HG02642 (cell line): ENCODE measurements at regions not wholly inside any gene's neighbourhood (a gene's known extent, or its start where the extent isn't known, plus 50 kb on each side); places are given as distances from the start of the nearest gene placed in this dataset.
"Not testable (repeated sequence)": the region's sequence is repeated elsewhere in the genome, so short reads cannot be mapped to it uniquely, and the experiment has no call there.

Source experiments
- ATAC-seq: cut with Tn5 transposase; IDR thresholded peaks from one replicate; pipeline ENCODE4 v1.9.1; 2021; ENCODE audit warnings: mild to moderate bottlenecking; ENCODE audit not compliant: unreplicated experiment, poor library complexity

DNA sequence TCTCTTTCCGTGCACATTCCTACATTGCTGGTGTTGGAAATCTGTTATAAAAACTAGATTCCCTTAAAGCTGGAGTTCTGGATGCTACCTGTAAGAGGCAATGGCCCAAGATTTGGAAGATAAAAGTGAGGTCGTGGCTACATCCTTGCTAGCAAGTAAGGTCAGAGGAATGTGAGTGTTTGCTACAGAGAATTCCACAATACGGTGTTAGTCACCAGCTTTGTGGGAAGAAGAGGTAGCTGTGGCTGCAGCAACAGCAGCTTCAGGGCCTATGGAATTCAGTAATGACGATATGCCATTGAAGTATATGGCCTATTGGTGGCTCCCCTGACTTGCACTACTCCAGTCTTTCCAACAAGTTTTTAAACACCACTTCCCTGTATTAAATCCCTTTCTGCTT is 227.7 kb upstream of the TMEM260 start:
- no peak for ATAC-seq

DNA sequence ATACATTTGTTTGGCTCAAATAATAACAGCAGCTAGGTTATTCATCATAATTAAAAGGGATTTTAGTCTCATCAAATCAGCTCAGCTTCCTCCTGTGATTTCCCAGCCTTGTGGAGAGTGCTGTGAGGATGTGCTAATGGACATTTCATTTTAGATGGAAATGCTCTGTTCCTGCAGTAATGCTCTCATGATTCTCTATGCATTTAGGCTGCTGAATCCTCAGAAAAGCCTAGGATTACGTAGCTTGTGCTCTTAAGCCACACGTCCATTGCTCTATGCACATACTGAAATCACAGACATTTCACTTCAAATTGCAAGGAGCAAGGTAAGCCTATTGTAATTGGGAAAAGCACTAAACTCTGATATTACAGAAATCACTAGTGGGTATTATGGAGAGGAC is 226.6 kb upstream of the TMEM260 start:
- ATAC-seq: no peak

DNA sequence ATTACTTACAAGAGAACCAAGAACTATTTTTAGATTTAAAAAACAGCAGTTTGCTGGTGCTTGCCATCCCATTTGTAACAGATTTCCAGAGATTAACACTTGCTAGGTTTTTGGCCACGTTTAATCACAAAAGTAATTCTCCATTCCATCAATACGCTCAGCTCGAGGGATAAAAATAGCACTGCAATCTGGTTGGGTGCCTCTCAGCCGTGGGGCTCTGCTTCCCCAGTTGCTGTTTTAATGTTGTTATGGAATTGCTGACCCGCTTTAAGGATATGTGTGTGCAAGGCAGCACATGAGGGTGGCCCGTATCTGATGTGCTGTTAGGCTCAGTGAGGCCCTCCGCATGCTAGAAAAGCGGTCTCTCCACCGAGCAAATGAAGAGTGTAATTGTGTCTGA is 222.2 kb upstream of the TMEM260 start:
- no peak for ATAC-seq

DNA sequence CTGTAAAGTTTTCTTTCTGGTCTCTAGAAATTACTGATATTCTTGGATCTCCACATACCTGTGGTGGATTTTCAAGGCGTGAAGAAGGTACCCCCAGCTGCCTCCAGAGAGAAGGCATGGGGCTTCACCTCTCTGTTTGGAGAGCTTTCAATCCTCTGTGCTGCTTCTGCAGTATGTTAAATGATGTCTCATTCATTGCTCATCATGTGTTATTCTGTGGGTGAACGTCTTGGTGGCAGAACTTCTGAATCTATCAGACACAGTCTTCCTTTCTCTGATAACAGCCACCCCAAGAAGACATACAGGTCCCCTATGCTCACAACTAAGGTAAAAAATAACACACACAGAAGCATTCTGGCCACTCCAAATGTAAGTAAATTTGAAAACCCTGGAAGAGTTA is 221.3 kb upstream of the TMEM260 start:
- no peak for ATAC-seq

DNA sequence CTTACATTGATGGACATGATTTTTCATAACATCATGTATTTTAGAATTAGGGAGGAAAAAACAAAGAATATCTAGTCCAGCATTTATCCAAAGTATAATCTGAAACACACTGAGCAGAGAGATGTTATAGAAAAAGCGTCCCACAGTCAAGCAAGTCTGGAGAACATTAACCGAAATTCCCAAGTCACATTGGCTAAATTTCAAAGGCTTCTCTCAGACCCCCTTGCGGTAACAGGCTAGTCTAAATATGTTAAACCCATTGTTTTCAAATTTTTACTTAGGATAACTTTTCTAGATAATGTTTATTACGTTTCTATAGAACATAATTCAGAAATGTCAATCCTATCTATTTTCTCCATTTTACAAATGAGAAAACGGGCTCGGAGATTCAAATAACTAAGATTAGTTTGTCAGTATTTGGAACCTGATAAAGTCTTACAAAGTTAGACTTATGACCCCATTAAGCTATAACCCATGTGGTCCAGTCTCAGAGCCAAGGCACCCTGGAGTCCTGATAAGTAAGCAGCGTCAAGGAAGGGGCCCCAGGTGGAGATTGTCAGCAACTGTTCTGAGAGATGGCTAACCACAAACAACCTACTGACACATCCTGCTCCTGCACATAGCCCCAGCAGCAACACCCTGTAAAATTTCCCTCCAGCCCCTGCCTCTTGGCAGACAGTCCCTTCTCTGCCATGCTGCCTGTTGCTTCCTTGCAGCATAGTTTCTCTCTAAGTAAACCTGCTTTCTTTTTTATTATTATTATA is 220.6 kb upstream of the TMEM260 start:
- no peak for ATAC-seq

GRCh38 chr14:56365663-56366062 is 213.9 kb upstream of the TMEM260 start:
- not testable (repeated sequence) for ATAC-seq

- ATAC-seq: no peak
These were observed 212.2 kb upstream of the TMEM260 start for GRCh38 chr14:56367416-56367815.

DNA sequence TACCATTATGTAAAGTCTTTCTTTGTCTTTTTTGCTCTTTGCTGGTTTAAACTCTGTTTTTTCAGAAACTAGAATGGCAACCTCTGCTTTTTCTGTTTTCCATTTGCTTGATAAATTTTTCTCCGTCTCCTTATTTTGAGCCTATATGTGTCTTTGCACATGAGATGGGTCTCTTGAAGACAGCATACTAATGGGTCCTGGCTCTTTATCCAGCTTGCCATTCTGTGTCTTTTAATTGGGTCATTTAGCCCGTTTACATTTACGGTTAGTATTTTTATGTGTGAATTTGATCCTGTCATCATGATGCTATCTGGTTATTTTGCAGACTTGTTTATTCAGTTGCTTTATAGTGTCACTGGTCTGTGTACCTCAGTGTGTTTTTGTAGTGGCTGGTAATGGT is 207.9 kb upstream of the TMEM260 start:
- no peak for ATAC-seq

DNA sequence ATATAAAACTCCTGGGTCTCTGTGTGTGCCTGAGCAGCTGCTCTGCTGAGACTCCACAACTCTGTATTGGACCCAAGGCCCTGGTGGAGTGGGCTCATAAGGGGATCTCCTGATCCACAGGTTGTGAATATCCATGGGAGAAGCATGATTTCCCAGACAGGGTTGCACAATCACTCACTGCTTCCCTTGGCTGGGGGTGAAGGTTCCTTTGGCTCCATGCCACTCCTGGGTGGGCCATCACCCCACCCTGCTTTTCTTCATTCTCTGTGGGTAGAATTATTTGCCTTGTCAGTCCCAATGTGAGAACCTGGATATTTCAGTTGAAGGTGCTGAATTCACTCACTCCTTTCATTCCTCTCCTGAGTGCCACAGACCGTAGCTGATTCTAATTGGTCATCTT is 205.2 kb upstream of the TMEM260 start:
- no peak for ATAC-seq

- ATAC-seq: no peak
These were observed 201.6 kb upstream of the TMEM260 start for GRCh38 chr14:56378046-56378445.

DNA sequence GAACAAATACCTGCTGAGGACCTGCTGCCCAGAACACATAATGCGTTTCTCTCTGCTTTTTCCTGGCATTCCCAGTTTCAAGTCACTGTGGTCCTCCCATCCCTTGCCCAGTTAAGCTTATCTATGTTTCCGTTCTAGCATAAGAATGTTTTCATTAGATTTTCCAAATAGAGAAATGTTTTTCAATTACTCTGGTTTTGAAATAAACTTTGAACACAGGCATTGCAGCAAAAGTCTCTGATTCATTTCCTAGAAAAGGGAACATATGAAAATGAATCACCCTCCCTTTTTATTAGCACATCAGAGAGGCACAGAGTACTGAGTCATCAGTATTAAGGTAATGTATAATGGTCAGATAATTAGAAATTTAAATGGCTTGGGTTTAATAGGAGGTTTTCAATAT is 201.1 kb upstream of the TMEM260 start:
- no peak for ATAC-seq

GRCh38 chr14:56379956-56380355 is 199.6 kb upstream of the TMEM260 start:
- no peak for ATAC-seq

- no peak for ATAC-seq
These were observed 193.6 kb upstream of the TMEM260 start for GRCh38 chr14:56386024-56386423.

DNA sequence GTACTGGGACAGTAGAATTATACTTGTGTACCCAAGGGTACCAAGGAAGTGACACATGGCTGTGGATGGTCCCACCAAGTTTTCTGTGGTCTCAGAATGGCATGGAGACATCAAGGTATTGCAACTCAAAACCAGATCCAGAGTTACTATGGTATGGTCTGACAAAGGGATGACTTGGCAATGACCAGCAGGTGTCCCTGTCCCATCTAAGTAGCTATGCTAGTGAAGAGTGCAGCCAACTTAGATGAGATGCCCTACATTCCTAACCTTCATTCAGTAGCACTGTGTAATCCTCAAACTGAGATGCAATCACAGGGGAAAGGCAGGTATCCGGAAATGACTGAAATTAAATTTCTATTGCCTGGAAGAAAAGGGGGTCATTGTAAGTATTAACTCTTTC is 188.7 kb upstream of the TMEM260 start:
- no peak for ATAC-seq

DNA sequence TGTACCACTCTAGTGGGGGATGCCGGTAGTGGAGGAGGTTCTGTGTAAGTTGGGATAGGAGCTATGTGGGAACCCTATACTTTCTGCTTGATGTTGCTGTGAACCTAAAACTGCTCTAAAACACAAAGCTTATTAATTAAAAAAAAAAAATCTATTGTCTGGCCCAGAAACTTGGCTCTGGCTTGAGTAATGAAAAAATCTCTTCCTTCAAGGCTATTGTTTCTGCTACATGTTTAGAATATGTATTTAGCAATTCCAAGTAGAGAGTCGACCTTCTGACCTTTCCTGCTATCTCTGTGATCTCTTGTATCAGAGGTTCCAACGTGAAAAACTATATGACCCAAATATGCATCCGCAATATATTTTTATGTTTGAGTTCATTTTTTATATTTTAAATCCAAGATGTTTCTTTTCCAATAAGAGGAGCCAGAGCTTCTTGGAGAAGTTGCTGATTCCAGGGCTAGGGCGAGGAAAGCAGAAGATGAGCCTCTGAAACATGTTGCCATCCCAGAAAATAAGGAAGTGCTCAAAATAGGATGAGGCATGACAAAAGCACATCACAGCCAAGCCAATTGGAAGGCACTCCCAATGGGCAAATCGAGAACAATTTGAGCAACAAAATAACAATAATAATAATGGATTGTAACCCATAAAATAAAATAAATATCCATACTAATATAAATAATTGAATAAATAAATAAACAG is 184.6 kb upstream of the TMEM260 start:
- ATAC-seq: no peak

DNA sequence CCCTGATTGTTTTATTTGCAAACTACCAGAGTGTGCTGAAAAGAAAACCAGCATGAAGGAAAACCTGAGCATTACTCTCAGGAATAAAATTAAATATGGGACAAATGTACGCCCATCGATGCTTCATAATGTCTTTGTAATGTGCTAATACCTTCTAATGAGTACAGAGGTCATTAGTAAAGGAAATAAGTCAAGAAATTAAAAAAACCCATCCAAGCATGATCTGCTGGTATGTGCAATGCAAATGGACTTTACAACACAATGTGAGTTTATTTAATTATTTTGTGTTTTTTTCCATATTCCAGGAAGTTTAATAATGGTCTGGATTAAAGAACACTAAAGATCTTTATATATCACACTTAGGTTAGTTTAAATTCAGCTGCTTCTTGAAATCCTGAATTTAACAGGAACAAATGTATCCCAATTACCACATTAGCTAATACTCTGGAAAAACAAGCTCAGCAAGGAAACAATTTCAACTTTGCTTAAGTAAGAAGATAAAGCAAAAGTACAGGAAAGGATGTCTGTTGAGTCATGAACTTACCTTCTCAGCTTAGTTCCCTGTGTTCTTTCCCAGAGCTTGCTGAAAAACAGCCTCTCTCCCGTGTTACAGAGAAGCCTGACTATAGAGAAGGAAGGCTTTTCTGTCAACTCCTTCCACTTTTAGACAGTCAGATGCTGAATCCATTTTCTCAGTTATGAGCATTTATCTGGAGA is 179.3 kb upstream of the TMEM260 start:
- ATAC-seq: no peak

- no peak for ATAC-seq
These were observed 166.8 kb upstream of the TMEM260 start for GRCh38 chr14:56412468-56413434.

DNA sequence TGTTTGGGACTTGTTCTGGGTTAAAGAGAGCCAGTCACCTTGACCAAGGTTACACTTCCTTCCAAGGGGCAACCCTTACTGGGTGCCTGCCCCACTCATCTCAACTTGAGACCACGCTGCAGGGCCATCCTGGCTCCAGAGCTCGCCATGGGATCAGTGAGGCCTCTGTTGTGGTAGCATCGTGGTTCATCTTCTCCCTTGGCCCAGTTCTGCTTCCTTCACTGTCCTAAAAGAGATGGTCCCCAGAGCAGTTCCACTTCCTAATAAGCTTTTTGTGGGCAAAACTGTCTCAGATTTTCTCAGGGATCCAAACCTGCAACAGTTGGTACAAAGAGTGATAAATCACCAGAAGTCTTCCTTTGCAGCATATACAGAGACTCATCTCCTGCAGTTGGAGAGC is 165.9 kb upstream of the TMEM260 start:
- ATAC-seq: no peak

- ATAC-seq: no peak
These were observed 165.4 kb upstream of the TMEM260 start for GRCh38 chr14:56414236-56414635.

GRCh38 chr14:56416213-56416612 is 163.4 kb upstream of the TMEM260 start:
- ATAC-seq: no peak
